ENCODE measurements at regions not wholly inside any gene's neighbourhood (a gene's known extent, or its start where the extent isn't known, plus 50 kb on each side); places are given as distances from the start of the nearest gene placed in this dataset.
"Not testable (repeated sequence)": the region's sequence is repeated elsewhere in the genome, so short reads cannot be mapped to it uniquely, and the experiment has no call there.

DNA sequence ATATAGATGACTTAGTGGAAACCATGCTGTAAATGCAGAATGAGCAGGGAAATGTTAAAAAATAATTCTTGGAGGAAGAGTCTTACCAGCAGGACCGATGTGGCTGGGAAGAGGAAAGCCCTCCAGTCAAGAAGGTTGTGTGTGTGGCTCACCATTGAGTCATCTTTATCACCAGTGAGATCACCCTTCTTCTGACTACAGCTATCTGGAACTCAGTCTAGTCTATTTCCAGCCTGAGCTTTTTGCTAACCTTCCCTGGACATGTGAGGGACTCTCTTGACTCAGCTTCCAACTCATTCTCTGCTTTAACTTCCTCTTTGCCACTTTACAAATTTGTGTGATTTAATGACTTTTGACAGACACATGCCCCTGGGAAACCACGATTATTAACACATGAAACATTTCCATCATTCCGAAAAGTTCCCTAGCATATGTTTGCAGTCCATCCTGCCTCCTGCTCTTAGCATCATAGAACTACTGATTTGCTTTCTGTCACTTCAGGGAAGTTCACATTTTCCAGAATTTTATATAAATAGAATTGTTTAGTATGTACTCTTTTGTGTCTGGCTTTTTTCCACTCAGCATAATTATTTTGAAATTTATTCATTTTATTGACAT lies 378.5 kb upstream of the FRG2C start:
- not testable (repeated sequence) for H3K4me3 ChIP-seq (ENCODE audit: low read depth, low read length); H3K4me1 ChIP-seq (ENCODE audit: insufficient read depth); H3K27ac ChIP-seq (ENCODE audit: low read depth); H3K36me3 ChIP-seq (ENCODE audit: insufficient read depth); DNase-seq (ENCODE audit: extremely low spot score)
- 64% methylated on average over 3 of the region's 3 CpGs for WGBS

DNA sequence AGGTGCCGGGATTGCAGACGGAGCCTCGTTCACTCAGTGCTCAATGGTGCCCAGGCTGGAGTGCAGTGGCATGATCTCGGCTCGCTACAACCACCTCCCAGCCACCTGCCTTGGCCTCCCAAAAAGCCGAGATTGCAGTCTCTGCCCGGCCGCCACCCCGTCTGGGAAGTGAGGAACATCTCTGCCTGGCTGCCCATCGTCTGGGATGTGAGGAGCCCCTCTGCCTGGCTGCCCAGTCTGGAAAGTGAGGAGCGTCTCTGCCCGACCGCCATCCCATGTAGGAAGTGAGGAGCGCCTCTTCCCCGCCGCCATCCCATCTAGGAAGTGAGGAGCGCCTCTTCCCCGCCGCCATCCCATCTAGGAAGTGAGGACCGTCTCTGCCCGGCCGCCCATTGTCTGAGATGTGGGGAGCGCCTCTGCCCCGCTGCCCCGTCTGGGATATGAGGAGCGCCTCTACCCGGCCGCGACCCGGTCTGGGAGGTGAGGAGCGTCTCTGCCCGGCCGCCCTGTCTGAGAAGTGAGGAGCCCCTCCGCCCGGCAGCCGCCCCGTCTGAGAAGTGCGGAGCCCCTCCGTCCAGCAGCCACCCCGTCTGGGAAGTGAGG lies 375.1 kb upstream of the FRG2C start:
- not testable (repeated sequence) for H3K27ac ChIP-seq (ENCODE audit: low read depth); DNase-seq (ENCODE audit: extremely low spot score); H3K4me1 ChIP-seq (ENCODE audit: insufficient read depth); H3K36me3 ChIP-seq (ENCODE audit: insufficient read depth); H3K4me3 ChIP-seq (ENCODE audit: low read depth, low read length)
- 96% methylated on average over 37 of the region's 40 CpGs for WGBS

DNA sequence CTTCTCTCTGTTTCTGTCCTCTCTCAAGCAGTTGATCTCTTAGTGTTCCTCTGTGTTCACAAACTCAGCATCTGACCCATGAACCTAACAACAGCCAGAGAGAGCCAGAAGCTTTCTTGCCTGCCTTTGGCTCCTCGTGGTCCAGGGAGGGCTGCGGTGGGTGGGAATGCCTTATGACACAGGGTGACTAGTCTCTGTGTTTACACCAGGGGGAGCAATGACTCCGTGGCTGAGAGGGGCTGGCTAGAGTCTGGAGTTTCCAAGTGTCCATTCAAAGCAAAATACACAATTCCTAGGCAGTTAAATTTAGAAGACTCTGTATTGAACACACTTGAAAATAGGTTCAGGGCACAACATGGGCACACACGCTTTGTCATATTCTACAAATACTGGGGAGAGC lies 370.0 kb upstream of the FRG2C start:
- Histone ChIP-seq H3K36me3 (ENCODE audit: insufficient read depth) (no peaks in the 10 kb centered on the region), H3K4me3 (ENCODE audit: low read depth, low read length) (no peak overlapping the region), H3K27ac (ENCODE audit: low read depth) (no peak overlapping the region), H3K4me1 (ENCODE audit: insufficient read depth) (no peaks in the 10 kb centered on the region)
- no peak for DNase-seq (ENCODE audit: extremely low spot score)
- WGBS: 10% methylated on average over 4 of the region's 4 CpGs

DNA sequence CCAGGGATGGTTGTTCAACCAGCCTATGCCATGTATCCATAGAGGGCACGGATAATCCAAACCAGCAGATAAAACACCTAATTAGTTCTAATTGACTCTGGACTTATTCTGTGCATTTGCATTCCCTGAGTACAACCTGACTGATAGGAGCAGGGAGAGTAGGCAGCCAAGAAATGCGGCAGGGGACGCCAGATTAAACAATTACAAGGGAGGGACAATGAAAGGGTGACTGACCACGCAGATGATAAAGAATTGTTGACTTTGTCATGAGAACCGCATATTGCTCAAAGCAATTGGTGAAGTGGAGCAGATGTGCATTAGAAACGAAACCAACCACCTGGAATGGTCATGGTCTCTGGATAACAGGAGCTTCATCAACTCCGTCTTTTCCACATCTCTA lies 369.1 kb upstream of the FRG2C start:
- Histone ChIP-seq H3K36me3 (ENCODE audit: insufficient read depth) (no peaks in the 10 kb centered on the region), H3K4me1 (ENCODE audit: insufficient read depth) (no peaks in the 10 kb centered on the region), H3K27ac (ENCODE audit: low read depth) (no peak overlapping the region), H3K4me3 (ENCODE audit: low read depth, low read length) (no peak overlapping the region)
- 85% methylated on average over 7 of the region's 7 CpGs for WGBS
- DNase-seq (ENCODE audit: extremely low spot score): no peak

DNA sequence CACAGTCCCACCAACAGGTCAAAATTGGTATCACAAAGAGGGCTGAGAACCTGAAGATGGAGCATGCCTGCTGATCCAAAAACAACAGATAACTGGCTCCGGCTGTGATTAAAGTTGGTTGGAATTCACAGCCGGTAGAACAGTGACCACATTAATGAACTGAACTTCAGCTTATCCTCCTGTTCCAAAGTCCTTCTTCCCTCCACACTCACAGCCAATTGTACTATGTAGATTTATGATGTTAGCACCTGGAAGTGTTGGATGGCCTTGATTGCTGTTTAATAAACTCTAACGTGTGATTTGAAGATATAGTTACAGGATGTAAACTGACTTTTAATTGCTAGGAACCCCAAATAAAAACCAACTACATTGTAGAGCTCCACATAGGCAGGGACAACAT lies 367.3 kb upstream of the FRG2C start:
- whole genome bisulfite sequencing: 77% methylated on average over 3 of the region's 3 CpGs
- H3K4me3 ChIP-seq (ENCODE audit: low read depth, low read length): no peak overlapping the region
- no peak overlapping the region for H3K27ac ChIP-seq (ENCODE audit: low read depth)
- no peaks in the 10 kb centered on the region for H3K4me1 ChIP-seq (ENCODE audit: insufficient read depth)
- H3K36me3 ChIP-seq (ENCODE audit: insufficient read depth): no peaks in the 10 kb centered on the region
- DNase-seq (ENCODE audit: extremely low spot score): no peak

DNA sequence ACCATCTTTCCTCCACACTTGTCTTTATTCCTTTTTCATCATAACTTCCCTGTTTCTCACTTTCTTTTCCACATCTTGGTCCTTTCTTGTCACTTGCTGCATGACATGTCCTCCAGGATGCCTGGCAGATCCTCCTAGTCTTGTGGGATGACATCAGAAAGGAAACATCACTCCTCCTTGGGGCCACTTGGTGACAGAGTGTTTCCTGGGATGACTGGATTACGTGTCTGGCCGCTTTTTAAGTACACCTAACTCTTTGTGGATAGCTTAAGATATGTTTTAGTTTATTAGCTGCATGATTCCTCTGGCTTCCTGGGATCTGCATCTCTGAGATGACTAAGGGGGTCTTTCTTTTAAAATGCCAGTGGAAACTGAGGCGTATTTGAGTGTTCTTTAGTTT lies 363.5 kb upstream of the FRG2C start:
- no peak overlapping the region for H3K27ac ChIP-seq (ENCODE audit: low read depth)
- no peaks in the 10 kb centered on the region for H3K36me3 ChIP-seq (ENCODE audit: insufficient read depth)
- DNase-seq (ENCODE audit: extremely low spot score): no peak
- WGBS: 76% methylated on average over 3 of the region's 3 CpGs
- H3K4me3 ChIP-seq (ENCODE audit: low read depth, low read length): no peak overlapping the region
- H3K4me1 ChIP-seq (ENCODE audit: insufficient read depth): no peaks in the 10 kb centered on the region

DNA sequence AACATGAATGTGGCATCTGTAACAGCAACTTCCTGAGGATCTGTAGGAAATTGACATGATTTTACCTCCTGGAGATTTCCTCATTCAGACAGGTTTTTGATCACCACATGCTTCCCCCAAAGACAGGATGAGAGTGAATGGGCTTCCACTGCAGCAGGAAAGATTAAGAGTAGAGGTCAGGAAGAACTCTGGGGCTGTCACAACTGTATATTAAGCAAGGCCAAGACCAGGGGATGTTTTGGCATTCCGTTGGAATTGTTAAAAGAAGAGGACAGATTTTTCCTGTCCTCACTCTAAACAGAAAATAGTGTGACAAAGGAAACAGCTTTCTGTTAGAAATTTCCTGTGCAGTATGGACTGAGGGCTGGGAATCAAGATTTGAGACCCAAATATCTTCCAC lies 363.1 kb upstream of the FRG2C start:
- WGBS: 29% methylated on average over 1 of the region's 1 CpG
- H3K4me3 ChIP-seq (ENCODE audit: low read depth, low read length); DNase-seq (ENCODE audit: extremely low spot score); H3K36me3 ChIP-seq (ENCODE audit: insufficient read depth); H3K27ac ChIP-seq (ENCODE audit: low read depth); H3K4me1 ChIP-seq (ENCODE audit: insufficient read depth): not testable (repeated sequence)

DNA sequence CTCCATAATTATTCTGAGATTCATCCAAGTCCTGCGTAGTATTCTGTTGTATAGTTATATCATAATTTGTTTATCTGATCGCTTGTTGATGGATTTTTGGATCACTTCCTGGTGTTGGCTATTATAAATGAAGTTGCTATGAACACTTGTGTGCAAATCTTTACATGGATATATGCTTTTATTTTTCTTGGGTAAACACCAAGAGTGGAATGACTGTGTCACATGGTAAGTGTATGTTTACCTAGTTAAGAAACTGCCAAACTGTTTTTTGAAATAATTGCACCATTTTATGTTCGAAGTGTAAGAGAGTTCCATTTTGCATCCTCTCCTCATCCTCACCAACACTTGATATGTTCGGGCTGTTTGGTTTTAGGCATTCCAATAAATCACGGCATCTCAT lies 360.4 kb upstream of the FRG2C start:
- Histone ChIP-seq H3K36me3 (ENCODE audit: insufficient read depth) (no peaks in the 10 kb centered on the region), H3K4me3 (ENCODE audit: low read depth, low read length) (no peak overlapping the region), H3K27ac (ENCODE audit: low read depth) (no peak overlapping the region), H3K4me1 (ENCODE audit: insufficient read depth) (no peaks in the 10 kb centered on the region)
- no peak for DNase-seq (ENCODE audit: extremely low spot score)
- WGBS: 44% methylated on average over 5 of the region's 5 CpGs

DNA sequence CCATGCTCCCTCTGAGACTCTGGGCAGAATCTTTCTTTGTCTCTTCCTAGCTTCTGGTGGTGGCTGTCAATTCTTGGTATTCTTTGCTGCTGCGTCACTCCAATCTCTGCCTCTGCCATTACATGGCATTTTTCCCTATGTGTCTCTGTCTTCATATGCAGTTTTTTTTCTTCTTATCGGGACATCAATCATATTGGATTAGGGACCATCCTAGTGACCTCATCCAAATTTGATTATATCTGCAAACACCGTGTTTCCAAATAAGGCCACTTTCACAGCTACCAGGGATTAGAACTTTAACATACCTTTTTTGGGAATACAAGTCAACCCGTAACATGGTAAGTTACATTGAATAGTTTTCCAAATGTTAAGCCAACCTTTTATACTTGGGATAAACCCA lies 358.2 kb upstream of the FRG2C start:
- WGBS: 93% methylated on average over 4 of the region's 4 CpGs
- Histone ChIP-seq H3K27ac (ENCODE audit: low read depth) (no peak overlapping the region), H3K4me3 (ENCODE audit: low read depth, low read length) (no peak overlapping the region), H3K36me3 (ENCODE audit: insufficient read depth) (no peaks in the 10 kb centered on the region), H3K4me1 (ENCODE audit: insufficient read depth) (no peaks in the 10 kb centered on the region)
- DNase-seq (ENCODE audit: extremely low spot score): no peak

DNA sequence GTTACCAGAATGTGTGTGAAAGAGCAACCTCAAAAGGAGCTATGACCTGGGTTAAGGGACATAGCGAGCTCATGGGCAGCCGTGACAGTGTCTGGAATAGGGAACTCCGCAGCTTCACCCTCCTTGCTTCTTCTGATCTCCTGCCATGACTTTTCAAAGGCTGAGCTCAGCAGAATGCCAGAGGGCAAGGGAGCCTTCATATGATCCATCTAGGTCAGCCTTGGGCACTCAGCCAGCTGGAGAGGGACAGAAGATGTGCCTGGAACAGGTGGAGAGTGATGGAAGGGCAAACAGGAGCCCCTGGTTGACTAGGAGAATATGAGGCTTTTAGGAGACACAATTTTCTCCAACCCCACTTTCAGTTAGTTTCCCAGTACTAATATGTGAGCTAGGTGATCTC lies 352.8 kb upstream of the FRG2C start:
- not testable (repeated sequence) for H3K27ac ChIP-seq (ENCODE audit: low read depth); H3K36me3 ChIP-seq (ENCODE audit: insufficient read depth); H3K4me1 ChIP-seq (ENCODE audit: insufficient read depth); DNase-seq (ENCODE audit: extremely low spot score); H3K4me3 ChIP-seq (ENCODE audit: low read depth, low read length)
- 94% methylated on average over 3 of the region's 3 CpGs for WGBS

DNA sequence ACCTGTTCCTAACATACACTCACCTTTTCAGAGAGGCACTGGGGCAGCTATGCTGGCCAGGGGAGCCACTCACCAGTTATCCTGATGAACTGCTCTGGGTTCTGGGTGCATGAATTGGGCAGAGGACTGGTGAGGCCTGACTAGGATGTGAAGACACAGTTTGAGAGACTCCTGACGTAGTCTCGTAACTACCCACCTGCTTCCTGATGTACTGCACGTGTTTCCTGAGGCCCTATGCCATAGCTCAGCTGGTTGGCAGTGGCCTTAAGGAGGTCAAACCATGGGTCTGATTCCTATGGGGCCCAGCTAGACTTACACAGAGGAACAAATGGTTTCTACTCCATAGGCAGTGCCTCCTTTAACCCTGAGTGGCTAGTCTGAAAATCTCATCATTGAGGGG lies 351.7 kb upstream of the FRG2C start:
- WGBS: 82% methylated on average over 3 of the region's 3 CpGs
- H3K36me3 ChIP-seq (ENCODE audit: insufficient read depth); H3K4me1 ChIP-seq (ENCODE audit: insufficient read depth); DNase-seq (ENCODE audit: extremely low spot score); H3K4me3 ChIP-seq (ENCODE audit: low read depth, low read length); H3K27ac ChIP-seq (ENCODE audit: low read depth): not testable (repeated sequence)

DNA sequence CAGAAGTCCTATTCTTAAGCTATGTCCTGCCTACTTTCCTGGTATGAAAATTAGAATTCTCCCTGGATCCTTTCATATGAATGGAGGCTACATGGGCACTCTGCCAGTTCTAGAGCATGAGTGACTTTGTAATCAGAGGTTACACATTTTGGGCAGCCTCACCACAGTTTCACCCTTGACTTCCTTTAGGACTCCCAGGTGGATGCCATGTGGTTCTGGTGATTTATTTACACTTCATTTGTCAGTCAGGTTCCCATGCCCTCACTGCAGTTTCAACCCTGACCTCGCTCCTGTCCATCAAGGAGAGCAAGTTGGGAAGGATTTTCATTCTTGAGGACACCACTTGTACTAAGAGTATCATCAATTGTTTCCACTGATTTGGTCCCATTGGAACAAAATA lies 344.4 kb upstream of the FRG2C start:
- H3K27ac ChIP-seq (ENCODE audit: low read depth); DNase-seq (ENCODE audit: extremely low spot score); H3K36me3 ChIP-seq (ENCODE audit: insufficient read depth); H3K4me3 ChIP-seq (ENCODE audit: low read depth, low read length); H3K4me1 ChIP-seq (ENCODE audit: insufficient read depth): not testable (repeated sequence)
- WGBS: 96% methylated on average over 1 of the region's 1 CpG

DNA sequence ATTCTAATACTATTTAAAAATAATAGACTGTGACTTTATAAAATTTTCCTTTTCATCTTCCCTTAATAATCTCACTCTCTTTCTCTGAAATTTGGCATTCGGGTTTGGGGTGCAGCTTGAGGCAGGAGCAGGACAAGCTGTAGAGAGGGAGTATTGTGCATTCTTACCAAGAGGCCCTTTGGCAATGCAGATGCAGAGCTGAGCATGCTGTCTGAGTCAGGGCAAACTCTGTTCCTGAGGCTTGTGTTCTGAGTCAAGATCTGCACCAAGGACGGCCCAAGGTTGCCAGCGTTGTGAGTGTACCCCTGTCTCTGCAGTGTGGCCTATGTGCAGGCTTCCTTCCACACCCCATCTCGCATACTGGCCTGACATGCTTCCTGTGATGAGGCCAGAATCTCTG lies 343.8 kb upstream of the FRG2C start:
- Histone ChIP-seq H3K27ac (ENCODE audit: low read depth) (no peak overlapping the region), H3K4me1 (ENCODE audit: insufficient read depth) (no peaks in the 10 kb centered on the region), H3K4me3 (ENCODE audit: low read depth, low read length) (no peak overlapping the region), H3K36me3 (ENCODE audit: insufficient read depth) (no peaks in the 10 kb centered on the region)
- WGBS: 88% methylated on average over 4 of the region's 4 CpGs
- no peak for DNase-seq (ENCODE audit: extremely low spot score)

DNA sequence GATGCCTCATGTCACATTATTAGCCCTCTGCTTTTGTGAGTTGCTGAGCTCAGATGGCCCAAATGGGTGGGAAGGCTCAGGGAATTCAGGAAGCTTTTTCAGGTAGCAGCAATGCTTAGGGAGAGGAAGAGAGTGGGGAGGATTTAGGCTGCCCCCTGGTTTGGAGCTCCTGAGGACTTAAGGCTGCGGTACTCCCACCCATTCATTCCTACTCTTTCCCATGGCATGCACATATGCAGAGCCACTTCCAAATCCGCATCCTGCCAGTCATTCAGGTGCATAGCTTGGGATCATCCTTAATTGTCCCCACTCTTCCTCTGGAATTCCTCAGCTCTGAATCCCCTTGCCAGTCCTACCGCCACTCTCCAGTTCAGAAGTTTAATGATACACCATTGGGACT lies 343.1 kb upstream of the FRG2C start:
- Histone ChIP-seq H3K4me3 (ENCODE audit: low read depth, low read length) (no peak overlapping the region), H3K4me1 (ENCODE audit: insufficient read depth) (no peaks in the 10 kb centered on the region), H3K36me3 (ENCODE audit: insufficient read depth) (no peaks in the 10 kb centered on the region), H3K27ac (ENCODE audit: low read depth) (no peak overlapping the region)
- WGBS: over 99% methylated on average over 3 of the region's 3 CpGs
- no peak for DNase-seq (ENCODE audit: extremely low spot score)

DNA sequence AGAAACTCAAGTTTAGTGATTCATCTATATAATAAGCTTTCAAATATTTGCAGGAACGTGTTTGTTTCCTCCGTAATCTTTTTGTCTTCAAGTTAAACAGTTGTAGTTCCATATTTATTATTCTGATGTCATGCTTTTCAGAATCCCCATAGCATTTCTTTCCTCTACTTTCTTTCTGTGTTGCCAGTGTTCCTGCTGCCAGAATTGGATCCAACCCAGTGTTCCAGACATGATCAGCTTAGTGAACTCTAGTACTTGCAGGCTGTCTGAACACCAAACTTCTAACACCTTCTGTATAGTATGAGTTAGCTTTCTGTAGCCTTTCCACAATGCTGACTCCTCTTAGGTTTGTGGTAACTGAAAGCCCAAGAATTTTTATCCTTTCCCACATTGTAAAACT lies 340.2 kb upstream of the FRG2C start:
- 40% methylated on average over 2 of the region's 2 CpGs for WGBS
- not testable (repeated sequence) for H3K4me1 ChIP-seq (ENCODE audit: insufficient read depth); H3K27ac ChIP-seq (ENCODE audit: low read depth); DNase-seq (ENCODE audit: extremely low spot score); H3K36me3 ChIP-seq (ENCODE audit: insufficient read depth); H3K4me3 ChIP-seq (ENCODE audit: low read depth, low read length)

All from urinary bladder (tissue), 3 donors.